ENCODE measurements at regions not wholly inside any gene's neighbourhood (a gene's known extent, or its start where the extent isn't known, plus 50 kb on each side); places are given as distances from the start of the nearest gene placed in this dataset.

GRCh38 chr4:33658971-33659370 is 2585.3 kb downstream of the ARAP2 start:
- WGBS (ENCODE audit: insufficient coverage) = 93% methylated on average over 3 of the region's 3 CpGs
- Mint-ChIP-seq H3K36me3 (peaks cover 2% of the 10 kb centered on the region), H3K4me3 (no peak overlapping the region), H3K27me3 (ENCODE audit: low read depth in 2 of 2) (no peaks in the 10 kb centered on the region), H3K4me1 (no peaks in the 10 kb centered on the region), H3K27ac (no peak overlapping the region), H3K9me3 (peaks cover 7 to 21% of the 10 kb centered on the region in 2 donors)
- TF ChIP-seq, protein P1, sequence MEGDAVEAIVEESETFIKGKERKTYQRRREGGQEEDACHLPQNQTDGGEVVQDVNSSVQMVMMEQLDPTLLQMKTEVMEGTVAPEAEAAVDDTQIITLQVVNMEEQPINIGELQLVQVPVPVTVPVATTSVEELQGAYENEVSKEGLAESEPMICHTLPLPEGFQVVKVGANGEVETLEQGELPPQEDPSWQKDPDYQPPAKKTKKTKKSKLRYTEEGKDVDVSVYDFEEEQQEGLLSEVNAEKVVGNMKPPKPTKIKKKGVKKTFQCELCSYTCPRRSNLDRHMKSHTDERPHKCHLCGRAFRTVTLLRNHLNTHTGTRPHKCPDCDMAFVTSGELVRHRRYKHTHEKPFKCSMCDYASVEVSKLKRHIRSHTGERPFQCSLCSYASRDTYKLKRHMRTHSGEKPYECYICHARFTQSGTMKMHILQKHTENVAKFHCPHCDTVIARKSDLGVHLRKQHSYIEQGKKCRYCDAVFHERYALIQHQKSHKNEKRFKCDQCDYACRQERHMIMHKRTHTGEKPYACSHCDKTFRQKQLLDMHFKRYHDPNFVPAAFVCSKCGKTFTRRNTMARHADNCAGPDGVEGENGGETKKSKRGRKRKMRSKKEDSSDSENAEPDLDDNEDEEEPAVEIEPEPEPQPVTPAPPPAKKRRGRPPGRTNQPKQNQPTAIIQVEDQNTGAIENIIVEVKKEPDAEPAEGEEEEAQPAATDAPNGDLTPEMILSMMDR (IDR thresholded peaks at IDR 0.05) = no peak
- intact Hi-C loops (cut with micrococcal nuclease) = no loop called here
- Histone ChIP-seq H3K4me3 (ENCODE audit: low read length) (no peak overlapping the region), H3K4me1 (ENCODE audit: control insufficient read depth, insufficient read depth, low read length) (no peaks in the 10 kb centered on the region), H3K36me3 (ENCODE audit: control insufficient read depth, insufficient read depth, low read length) (no peaks in the 10 kb centered on the region), H3K27ac (ENCODE audit: low read length) (no peak overlapping the region), H3K27me3 (ENCODE audit: control insufficient read depth, insufficient read depth, low read length) (no peaks in the 10 kb centered on the region), H3K9me3 (ENCODE audit: control insufficient read depth, insufficient read depth, low read length) (no peaks in the 10 kb centered on the region)
- no peak for ATAC-seq
- no peak for DNase-seq

- H3K4me1 ChIP-seq (ENCODE audit: control insufficient read depth, insufficient read depth, low read length) = no peaks in the 10 kb centered on the region
- Mint-ChIP-seq H3K27me3 (ENCODE audit: low read depth in 2 of 2) (no peaks in the 10 kb centered on the region), H3K36me3 (peaks cover 22% of the 10 kb centered on the region), H3K27ac (no peak overlapping the region), H3K4me1 (no peaks in the 10 kb centered on the region), H3K4me3 (no peak overlapping the region), H3K9me3 (peaks cover 20 to 31% of the 10 kb centered on the region in 2 donors)
- ATAC-seq (no peak), DNase-seq (no peak)
- no peaks in the 10 kb centered on the region for H3K27me3 ChIP-seq (ENCODE audit: control insufficient read depth, insufficient read depth, low read length)
- no peak overlapping the region for H3K27ac ChIP-seq (ENCODE audit: low read length)
- H3K36me3 ChIP-seq (ENCODE audit: control insufficient read depth, insufficient read depth, low read length) = no peaks in the 10 kb centered on the region
- no peak overlapping the region for H3K4me3 ChIP-seq (ENCODE audit: low read length)
- no peaks in the 10 kb centered on the region for H3K9me3 ChIP-seq (ENCODE audit: control insufficient read depth, insufficient read depth, low read length)
- intact Hi-C loops (cut with micrococcal nuclease) = no loop called here
- TF ChIP-seq, protein P1 (IDR thresholded peaks at IDR 0.05) = no peak
These were observed 2582.7 kb downstream of the ARAP2 start for GRCh38 chr4:33661636-33662035.

- Histone ChIP-seq H3K27me3 (ENCODE audit: control insufficient read depth, insufficient read depth, low read length) (no peaks in the 10 kb centered on the region), H3K4me3 (ENCODE audit: low read length) (no peak overlapping the region), H3K4me1 (ENCODE audit: control insufficient read depth, insufficient read depth, low read length) (no peaks in the 10 kb centered on the region), H3K36me3 (ENCODE audit: control insufficient read depth, insufficient read depth, low read length) (no peaks in the 10 kb centered on the region), H3K27ac (ENCODE audit: low read length) (no peak overlapping the region), H3K9me3 (ENCODE audit: control insufficient read depth, insufficient read depth, low read length) (peaks cover 8% of the 10 kb centered on the region)
- no peak for ATAC-seq
- TF ChIP-seq, protein P1 (IDR thresholded peaks at IDR 0.05) = no peak
- H3K36me3 Mint-ChIP-seq = no peaks in the 10 kb centered on the region
- H3K9me3 Mint-ChIP-seq = peaks cover 10 to 18% of the 10 kb centered on the region in 2 donors
- intact Hi-C loops (cut with micrococcal nuclease) = no loop called here
- no peaks in the 10 kb centered on the region for H3K4me1 Mint-ChIP-seq
- no peak overlapping the region for H3K27ac Mint-ChIP-seq
- no peak overlapping the region for H3K4me3 Mint-ChIP-seq
- WGBS (ENCODE audit: insufficient coverage) = 100% methylated on average over 1 of the region's 1 CpG
- no peaks in the 10 kb centered on the region for H3K27me3 Mint-ChIP-seq (ENCODE audit: low read depth in 2 of 2)
- DNase-seq = no peak
These were observed 2558.4 kb downstream of the ARAP2 start for GRCh38 chr4:33685939-33686338.

- Histone ChIP-seq H3K4me3 (ENCODE audit: low read length) (no peak overlapping the region), H3K27me3 (ENCODE audit: control insufficient read depth, insufficient read depth, low read length) (no peaks in the 10 kb centered on the region), H3K9me3 (ENCODE audit: control insufficient read depth, insufficient read depth, low read length) (peaks cover 7% of the 10 kb centered on the region), H3K4me1 (ENCODE audit: control insufficient read depth, insufficient read depth, low read length) (no peaks in the 10 kb centered on the region), H3K27ac (ENCODE audit: low read length) (no peak overlapping the region), H3K36me3 (ENCODE audit: control insufficient read depth, insufficient read depth, low read length) (no peaks in the 10 kb centered on the region)
- Mint-ChIP-seq H3K36me3 (peaks cover 6% of the 10 kb centered on the region), H3K27ac (no peak overlapping the region), H3K4me1 (no peaks in the 10 kb centered on the region), H3K27me3 (ENCODE audit: low read depth in 2 of 2) (no peaks in the 10 kb centered on the region), H3K9me3 (peaks cover 14 to 15% of the 10 kb centered on the region in 2 donors), H3K4me3 (no peak overlapping the region)
- DNase-seq (no peak), ATAC-seq (no peak)
- TF ChIP-seq, protein P1 (IDR thresholded peaks at IDR 0.05) = no peak
- intact Hi-C loops (cut with micrococcal nuclease) = no loop called here
These were observed 2548.3 kb downstream of the ARAP2 start for GRCh38 chr4:33696041-33696440.

Measured in natural killer cell (primary cell).